ENCODE measurements at regions not wholly inside any gene's neighbourhood (a gene's known extent, or its start where the extent isn't known, plus 50 kb on each side); places are given as distances from the start of the nearest gene placed in this dataset.
A peak's percentile ranks its signal among the peaks of the same experiment; 100 is the strongest.

DNA sequence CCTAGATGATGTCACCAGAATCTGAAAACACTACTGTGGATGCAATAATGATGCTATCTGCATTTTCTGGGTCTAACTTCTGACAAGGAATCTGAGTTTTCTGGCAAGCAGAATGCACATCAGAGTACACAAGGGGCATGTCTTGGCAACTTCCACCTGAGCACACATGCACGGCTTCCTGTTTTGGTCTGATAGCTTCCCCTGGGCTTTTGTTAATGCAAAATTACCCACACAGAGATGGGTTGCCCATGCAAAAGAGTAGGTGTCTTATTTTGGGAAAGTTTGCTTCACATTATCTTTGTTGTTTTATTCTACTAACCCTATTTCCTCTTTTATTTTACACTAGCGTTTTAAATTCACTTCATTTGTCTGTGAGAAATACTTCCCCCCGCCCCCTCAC lies 74.2 kb upstream of the SATB1 start:
- peak overlapping the region; percentile 69 for H3K4me3 Mint-ChIP-seq
- H3K27me3 Mint-ChIP-seq: no peaks in the 10 kb centered on the region
- TF ChIP-seq, protein P1, sequence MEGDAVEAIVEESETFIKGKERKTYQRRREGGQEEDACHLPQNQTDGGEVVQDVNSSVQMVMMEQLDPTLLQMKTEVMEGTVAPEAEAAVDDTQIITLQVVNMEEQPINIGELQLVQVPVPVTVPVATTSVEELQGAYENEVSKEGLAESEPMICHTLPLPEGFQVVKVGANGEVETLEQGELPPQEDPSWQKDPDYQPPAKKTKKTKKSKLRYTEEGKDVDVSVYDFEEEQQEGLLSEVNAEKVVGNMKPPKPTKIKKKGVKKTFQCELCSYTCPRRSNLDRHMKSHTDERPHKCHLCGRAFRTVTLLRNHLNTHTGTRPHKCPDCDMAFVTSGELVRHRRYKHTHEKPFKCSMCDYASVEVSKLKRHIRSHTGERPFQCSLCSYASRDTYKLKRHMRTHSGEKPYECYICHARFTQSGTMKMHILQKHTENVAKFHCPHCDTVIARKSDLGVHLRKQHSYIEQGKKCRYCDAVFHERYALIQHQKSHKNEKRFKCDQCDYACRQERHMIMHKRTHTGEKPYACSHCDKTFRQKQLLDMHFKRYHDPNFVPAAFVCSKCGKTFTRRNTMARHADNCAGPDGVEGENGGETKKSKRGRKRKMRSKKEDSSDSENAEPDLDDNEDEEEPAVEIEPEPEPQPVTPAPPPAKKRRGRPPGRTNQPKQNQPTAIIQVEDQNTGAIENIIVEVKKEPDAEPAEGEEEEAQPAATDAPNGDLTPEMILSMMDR (IDR thresholded peaks at IDR 0.05): no peak
- intact Hi-C loops (cut with DNase I, micrococcal nuclease): no loop called here
- Histone ChIP-seq H3K4me3 (ENCODE audit: low read length) (no peak overlapping the region), H3K9me3 (ENCODE audit: control insufficient read depth in 1 of 2, insufficient read depth in 1 of 2, low read length in 2 of 2) (no peaks in the 10 kb centered on the region), H3K36me3 (ENCODE audit: insufficient read depth, low read length) (no peaks in the 10 kb centered on the region), H3K27ac (ENCODE audit: low read depth in 1 of 2, low read length in 2 of 2) (peak overlapping the region; percentile 4 to 10), H3K4me1 (ENCODE audit: insufficient read depth, low read length) (no peaks in the 10 kb centered on the region), H3K27me3 (ENCODE audit: control insufficient read depth in 1 of 2, insufficient read depth in 2 of 2, low read length in 2 of 2) (no peaks in the 10 kb centered on the region)
- peak; percentile 78 for ATAC-seq (ENCODE audit: poor library complexity)
- H3K9me3 Mint-ChIP-seq: no peaks in the 10 kb centered on the region
- ChIA-PET CTCF (no interaction called here), POLR2A (interaction anchor here (0.5 to 1.0 kb wide), 4 partner anchors 51 to 98 kb away, joined by 3 read pairs; no protein-coding TSS in a partner anchor)
- peak in 12 of 14 experiments; percentile 3 to 54 (median 16) for DNase-seq
- peak overlapping the region; percentile 82 for H3K27ac Mint-ChIP-seq
- peaks cover 12% of the 10 kb centered on the region for H3K36me3 Mint-ChIP-seq (ENCODE audit: low read depth)
- peaks cover 57% of the 10 kb centered on the region for H3K4me1 Mint-ChIP-seq (ENCODE audit: low read depth)

DNA sequence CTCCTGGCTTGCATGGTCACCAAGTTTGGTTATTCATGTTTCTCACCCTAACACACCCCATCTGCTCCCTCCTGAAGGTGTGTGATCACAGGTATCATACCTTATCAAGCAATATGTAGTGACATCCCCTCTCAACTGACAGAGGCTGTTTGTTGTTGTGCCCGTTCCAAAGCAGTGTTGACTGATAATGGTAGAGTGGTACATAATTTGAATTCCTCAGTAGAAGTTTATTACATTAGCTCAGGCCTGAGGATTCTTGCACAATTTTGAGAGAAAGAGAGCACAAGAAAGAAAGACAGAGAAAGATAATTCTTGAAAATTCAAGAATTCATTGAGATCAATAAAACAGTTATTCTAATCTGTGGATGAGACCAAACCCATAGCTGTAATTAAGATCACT lies 69.1 kb upstream of the SATB1 start:
- ChIA-PET POLR2A (no interaction called here), CTCF (interaction anchor here (0.9 kb wide), 1 partner anchor 66 kb away, joined by 3 read pairs; no protein-coding TSS in a partner anchor)
- H3K4me1 Mint-ChIP-seq (ENCODE audit: low read depth): peaks cover 58% of the 10 kb centered on the region
- no peak overlapping the region for H3K27ac Mint-ChIP-seq
- DNase-seq: no peak
- no peak for ATAC-seq (ENCODE audit: poor library complexity)
- intact Hi-C loops (cut with DNase I, micrococcal nuclease): loop anchor here in 1 of 2 experiments (5.0 kb wide), 2 partner anchors 38 to 42 kb away; no protein-coding TSS in a partner anchor
- H3K9me3 Mint-ChIP-seq: no peaks in the 10 kb centered on the region
- peaks cover 14% of the 10 kb centered on the region for H3K36me3 Mint-ChIP-seq (ENCODE audit: low read depth)
- Histone ChIP-seq H3K9me3 (ENCODE audit: control insufficient read depth in 1 of 2, insufficient read depth in 1 of 2, low read length in 2 of 2) (no peaks in the 10 kb centered on the region), H3K36me3 (ENCODE audit: insufficient read depth, low read length) (no peaks in the 10 kb centered on the region), H3K27me3 (ENCODE audit: control insufficient read depth in 1 of 2, insufficient read depth in 2 of 2, low read length in 2 of 2) (no peaks in the 10 kb centered on the region), H3K27ac (ENCODE audit: low read depth in 1 of 2, low read length in 2 of 2) (no peak overlapping the region), H3K4me1 (ENCODE audit: insufficient read depth, low read length) (peaks cover 5% of the 10 kb centered on the region), H3K4me3 (ENCODE audit: low read length) (no peak overlapping the region)
- H3K4me3 Mint-ChIP-seq: no peak overlapping the region
- H3K27me3 Mint-ChIP-seq: no peaks in the 10 kb centered on the region
- TF ChIP-seq, protein P1 (IDR thresholded peaks at IDR 0.05): no peak

DNA sequence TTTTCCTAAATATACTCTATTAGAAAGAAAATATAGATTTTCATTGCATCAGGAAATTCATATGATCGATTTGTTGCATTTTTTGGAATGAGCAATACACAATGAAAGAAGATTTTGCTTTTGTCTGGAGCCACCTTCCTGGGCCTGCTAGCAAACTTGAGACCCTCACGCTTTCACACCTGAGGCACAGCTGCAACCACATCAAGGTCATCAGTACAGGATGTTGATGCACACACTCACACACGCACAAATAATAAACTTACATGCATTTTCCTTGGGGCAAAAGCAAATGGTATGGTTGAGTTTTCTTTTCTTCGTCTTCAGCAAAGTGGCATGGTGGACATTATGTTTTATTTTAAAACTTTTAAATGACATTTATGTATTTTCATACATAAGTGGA lies 64.8 kb upstream of the SATB1 start:
- Histone ChIP-seq H3K9me3 (ENCODE audit: control insufficient read depth in 1 of 2, insufficient read depth in 1 of 2, low read length in 2 of 2) (peaks cover 0 to 5% of the 10 kb centered on the region in 2 experiments), H3K27ac (ENCODE audit: low read depth in 1 of 2, low read length in 2 of 2) (no peak overlapping the region), H3K27me3 (ENCODE audit: control insufficient read depth in 1 of 2, insufficient read depth in 2 of 2, low read length in 2 of 2) (no peaks in the 10 kb centered on the region), H3K4me1 (ENCODE audit: insufficient read depth, low read length) (peaks cover 5% of the 10 kb centered on the region), H3K4me3 (ENCODE audit: low read length) (no peak overlapping the region), H3K36me3 (ENCODE audit: insufficient read depth, low read length) (no peaks in the 10 kb centered on the region)
- ATAC-seq (ENCODE audit: poor library complexity) (no peak), DNase-seq (peak in 8 of 14 experiments; percentile 1 to 66 (median 28))
- peaks cover 22% of the 10 kb centered on the region for H3K36me3 Mint-ChIP-seq (ENCODE audit: low read depth)
- H3K9me3 Mint-ChIP-seq: no peaks in the 10 kb centered on the region
- H3K27ac Mint-ChIP-seq: peak overlapping the region; percentile 55
- H3K4me1 Mint-ChIP-seq (ENCODE audit: low read depth): peaks cover 44% of the 10 kb centered on the region
- CTCF ChIA-PET: no interaction called here
- H3K4me3 Mint-ChIP-seq: peak overlapping the region; percentile 61
- POLR2A ChIA-PET: interaction anchor here (1.0 kb wide), 1 partner anchor 45 kb away, joined by 3 read pairs; no protein-coding TSS in a partner anchor
- intact Hi-C loops (cut with DNase I, micrococcal nuclease): loop anchor here (5.0 kb wide), 3 partner anchors 38 to 43 kb away; no protein-coding TSS in a partner anchor
- TF ChIP-seq, protein P1 (IDR thresholded peaks at IDR 0.05): no peak
- no peaks in the 10 kb centered on the region for H3K27me3 Mint-ChIP-seq

Data from CD4-positive, alpha-beta T cell (primary cell).